Mesothelial cell of epicardium (in vitro differentiated cells): ENCODE measurements at regions not wholly inside any gene's neighbourhood (a gene's known extent, or its start where the extent isn't known, plus 50 kb on each side); places are given as distances from the start of the nearest gene placed in this dataset.

Experiments used
- DNase-seq, 2 experiments: peaks; one replicate each; pipeline ENCODE4 v3.0.0; 2021; ENCODE audit warnings: low spot score in 2 of 2; ENCODE audit not compliant: unreplicated experiment in 2 of 2
- H3K27ac Mint-ChIP-seq: 2 replicates; pipeline ENCODE4 v1.8.0; 2021; ENCODE audit warnings: mixed read lengths
- H3K27me3 Mint-ChIP-seq: 2 replicates; pipeline ENCODE4 v1.8.0; 2021; ENCODE audit warnings: low read depth, mixed read lengths
- H3K36me3 Mint-ChIP-seq: 2 replicates; pipeline ENCODE4 v1.8.0; 2021; ENCODE audit warnings: mixed read lengths
- H3K4me1 Mint-ChIP-seq: 2 replicates; pipeline ENCODE4 v1.8.0; 2021; ENCODE audit warnings: mixed read lengths
- H3K4me3 Mint-ChIP-seq: 2 replicates; pipeline ENCODE4 v1.8.0; 2021; ENCODE audit warnings: mild to moderate bottlenecking, moderate library complexity, mixed read lengths
- H3K9me3 Mint-ChIP-seq: 2 replicates; pipeline ENCODE4 v1.8.0; 2021; ENCODE audit warnings: mixed read lengths
- TF ChIP-seq, protein P1 (sequence below): fragments of 200-600 bp; sonication (generic); IDR thresholded peaks from one replicate; pipeline ENCODE4 v1.5.0; 2021; ENCODE audit warnings: antibody characterized with exemption; ENCODE audit not compliant: unreplicated experiment

DNA sequence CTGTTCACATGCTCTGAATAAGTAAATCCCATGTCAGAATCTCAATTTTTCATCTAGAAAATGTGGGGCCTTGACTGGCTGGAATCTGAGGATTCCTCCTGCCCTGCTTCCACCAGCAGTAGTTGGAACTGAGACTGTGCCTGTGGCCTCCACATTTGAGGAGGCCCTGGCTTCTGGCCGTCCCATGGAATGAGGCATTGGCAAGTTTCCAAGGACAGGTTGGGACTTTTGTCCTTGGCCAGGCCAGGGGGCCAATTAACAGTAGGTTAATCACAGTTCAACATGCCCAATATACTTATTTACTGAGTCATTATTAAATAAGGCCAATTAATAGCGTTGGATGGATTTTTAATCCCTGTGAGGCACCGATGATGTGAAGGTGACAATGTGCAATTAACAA lies 50.2 kb upstream of the GABRE start:
- TF ChIP-seq, protein P1, sequence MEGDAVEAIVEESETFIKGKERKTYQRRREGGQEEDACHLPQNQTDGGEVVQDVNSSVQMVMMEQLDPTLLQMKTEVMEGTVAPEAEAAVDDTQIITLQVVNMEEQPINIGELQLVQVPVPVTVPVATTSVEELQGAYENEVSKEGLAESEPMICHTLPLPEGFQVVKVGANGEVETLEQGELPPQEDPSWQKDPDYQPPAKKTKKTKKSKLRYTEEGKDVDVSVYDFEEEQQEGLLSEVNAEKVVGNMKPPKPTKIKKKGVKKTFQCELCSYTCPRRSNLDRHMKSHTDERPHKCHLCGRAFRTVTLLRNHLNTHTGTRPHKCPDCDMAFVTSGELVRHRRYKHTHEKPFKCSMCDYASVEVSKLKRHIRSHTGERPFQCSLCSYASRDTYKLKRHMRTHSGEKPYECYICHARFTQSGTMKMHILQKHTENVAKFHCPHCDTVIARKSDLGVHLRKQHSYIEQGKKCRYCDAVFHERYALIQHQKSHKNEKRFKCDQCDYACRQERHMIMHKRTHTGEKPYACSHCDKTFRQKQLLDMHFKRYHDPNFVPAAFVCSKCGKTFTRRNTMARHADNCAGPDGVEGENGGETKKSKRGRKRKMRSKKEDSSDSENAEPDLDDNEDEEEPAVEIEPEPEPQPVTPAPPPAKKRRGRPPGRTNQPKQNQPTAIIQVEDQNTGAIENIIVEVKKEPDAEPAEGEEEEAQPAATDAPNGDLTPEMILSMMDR: no peak
- Mint-ChIP-seq H3K9me3 (peaks cover 46% of the 10 kb centered on the region), H3K27ac (no peak overlapping the region), H3K4me1 (no peaks in the 10 kb centered on the region), H3K27me3 (no peaks in the 10 kb centered on the region), H3K36me3 (peaks cover 7% of the 10 kb centered on the region), H3K4me3 (no peak overlapping the region)
- no peak for DNase-seq
